ENCODE measurements at regions not wholly inside any gene's neighbourhood (a gene's known extent, or its start where the extent isn't known, plus 50 kb on each side); places are given as distances from the start of the nearest gene placed in this dataset.
"Not testable (repeated sequence)": the region's sequence is repeated elsewhere in the genome, so short reads cannot be mapped to it uniquely, and the experiment has no call there.

DNA sequence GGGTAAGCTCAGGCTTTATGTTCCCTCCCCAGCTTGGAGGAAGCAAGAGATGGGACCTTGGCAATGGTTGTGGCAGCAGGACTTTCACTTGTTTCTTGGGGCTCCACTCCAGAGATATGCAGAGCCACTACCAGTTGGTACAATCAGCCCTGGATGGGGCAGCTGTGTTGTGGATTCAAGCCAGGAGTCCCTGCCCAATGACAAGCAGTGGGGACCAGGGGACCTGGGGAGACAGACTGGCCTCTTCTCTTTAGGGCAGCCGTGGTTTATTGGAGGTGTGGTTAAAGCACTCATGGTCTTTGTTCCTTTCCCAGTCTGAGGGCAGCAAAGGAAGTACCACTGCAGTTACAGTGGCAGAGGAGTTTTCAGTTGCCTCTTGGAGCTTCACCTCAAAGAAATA is 856.1 kb downstream of the TTLL7 start:
- TF ChIP-seq, protein P1, sequence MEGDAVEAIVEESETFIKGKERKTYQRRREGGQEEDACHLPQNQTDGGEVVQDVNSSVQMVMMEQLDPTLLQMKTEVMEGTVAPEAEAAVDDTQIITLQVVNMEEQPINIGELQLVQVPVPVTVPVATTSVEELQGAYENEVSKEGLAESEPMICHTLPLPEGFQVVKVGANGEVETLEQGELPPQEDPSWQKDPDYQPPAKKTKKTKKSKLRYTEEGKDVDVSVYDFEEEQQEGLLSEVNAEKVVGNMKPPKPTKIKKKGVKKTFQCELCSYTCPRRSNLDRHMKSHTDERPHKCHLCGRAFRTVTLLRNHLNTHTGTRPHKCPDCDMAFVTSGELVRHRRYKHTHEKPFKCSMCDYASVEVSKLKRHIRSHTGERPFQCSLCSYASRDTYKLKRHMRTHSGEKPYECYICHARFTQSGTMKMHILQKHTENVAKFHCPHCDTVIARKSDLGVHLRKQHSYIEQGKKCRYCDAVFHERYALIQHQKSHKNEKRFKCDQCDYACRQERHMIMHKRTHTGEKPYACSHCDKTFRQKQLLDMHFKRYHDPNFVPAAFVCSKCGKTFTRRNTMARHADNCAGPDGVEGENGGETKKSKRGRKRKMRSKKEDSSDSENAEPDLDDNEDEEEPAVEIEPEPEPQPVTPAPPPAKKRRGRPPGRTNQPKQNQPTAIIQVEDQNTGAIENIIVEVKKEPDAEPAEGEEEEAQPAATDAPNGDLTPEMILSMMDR (IDR thresholded peaks at IDR 0.05): not testable (repeated sequence)
- not testable (repeated sequence) for TF ChIP-seq EP300 (IDR thresholded peaks at IDR 0.05); POLR2A (IDR thresholded peaks at IDR 0.05; ENCODE audit: low read depth); POLR2AphosphoS5 (IDR thresholded peaks at IDR 0.05)
